OCI-LY1 (cell line): ENCODE measurements at regions not wholly inside any gene's neighbourhood (a gene's known extent, or its start where the extent isn't known, plus 50 kb on each side); places are given as distances from the start of the nearest gene placed in this dataset.

Experiments used
- H2AFZ ChIP-seq: fragments of 200-600 bp; sonication (generic), shearing (Covaris generic); 2 replicates; pipeline ENCODE4 v1.6.0; 2014; ENCODE audit warnings: antibody characterized with exemption, mild to moderate bottlenecking, low read length
- H3F3A ChIP-seq: fragments of 200-600 bp; sonication (generic), shearing (Covaris generic); 2 replicates; pipeline ENCODE4 v1.6.0; 2014; ENCODE audit warnings: mild to moderate bottlenecking, antibody characterized with exemption, low read length, moderate library complexity; ENCODE audit not compliant: insufficient read depth
- H3K27ac ChIP-seq: fragments of 200-600 bp; sonication (generic); 2 replicates; pipeline ENCODE4 v1.5.1; 2014; ENCODE audit warnings: low read length, mixed run types, mild to moderate bottlenecking, low read depth; ENCODE audit not compliant: poor library complexity, severe bottlenecking
- H3K27me3 ChIP-seq: fragments of 200-600 bp; sonication (generic); 2 replicates; pipeline ENCODE4 v1.6.0; 2014; ENCODE audit warnings: antibody characterized with exemption, mild to moderate bottlenecking, low read length, moderate library complexity; ENCODE audit not compliant: insufficient read depth
- H3K36me3 ChIP-seq: fragments of 200-600 bp; sonication (generic); 2 replicates; pipeline ENCODE4 v1.6.1; 2014; ENCODE audit warnings: mild to moderate bottlenecking, antibody characterized with exemption, low read length, moderate library complexity, mixed read lengths; ENCODE audit not compliant: insufficient read depth
- H3K4me1 ChIP-seq: fragments of 200-600 bp; sonication (generic); 2 replicates; pipeline ENCODE4 v1.5.1; 2014; ENCODE audit warnings: mild to moderate bottlenecking, low read length, moderate library complexity; ENCODE audit not compliant: insufficient read depth, severe bottlenecking
- H3K4me2 ChIP-seq: fragments of 200-600 bp; sonication (generic), shearing (Covaris generic); 2 replicates; pipeline ENCODE4 v1.6.1; 2014; ENCODE audit warnings: low read length
- H3K4me3 ChIP-seq: fragments of 200-600 bp; sonication (generic); 2 replicates; pipeline ENCODE4 v1.5.1; 2014; ENCODE audit warnings: low read length, low read depth, mild to moderate bottlenecking, mixed read lengths; ENCODE audit not compliant: poor library complexity, severe bottlenecking
- H3K79me2 ChIP-seq: fragments of 200-600 bp; shearing (Covaris generic); 2 replicates; pipeline ENCODE4 v1.6.1; 2016; ENCODE audit warnings: mixed run types, low read length, mixed read lengths; ENCODE audit not compliant: insufficient read depth
- H3K9ac ChIP-seq: fragments of 200-600 bp; sonication (generic), shearing (Covaris generic); 2 replicates; pipeline ENCODE4 v1.6.1; 2014; ENCODE audit warnings: mild to moderate bottlenecking, low read length, mixed read lengths
- H3K9me2 ChIP-seq: fragments of 200-600 bp; sonication (generic), shearing (Covaris generic); 2 replicates; pipeline ENCODE4 v1.6.1; 2014; ENCODE audit warnings: low read depth, mild to moderate bottlenecking, low read length, mixed read lengths
- H3K9me3 ChIP-seq: fragments of 200-600 bp; shearing (Covaris generic); 2 replicates; pipeline ENCODE4 v1.6.1; 2014; ENCODE audit warnings: low read length, mixed read lengths
- H4K20me1 ChIP-seq: fragments of 200-600 bp; sonication (generic), shearing (Covaris generic); 2 replicates; pipeline ENCODE4 v1.6.0; 2016; ENCODE audit warnings: mild to moderate bottlenecking, low read length; ENCODE audit not compliant: insufficient read depth
- CTCF ChIP-seq: fragments of 200-600 bp; sonication (generic), shearing (Covaris generic); IDR thresholded peaks from 2 replicates; pipeline ENCODE4 v1.5.1; 2017; ENCODE audit warnings: mild to moderate bottlenecking, antibody characterized with exemption, low read length, moderate library complexity, mixed read lengths
- EZH2 ChIP-seq: fragments of 200-600 bp; sonication (generic), shearing (Covaris generic); IDR thresholded peaks from 2 replicates; pipeline ENCODE4 v1.8.0; 2017; ENCODE audit warnings: borderline replicate concordance, mixed run types, mild to moderate bottlenecking, antibody characterized with exemption, low read length, moderate library complexity, mixed read lengths

GRCh38 chr3:34568766-34569165 lies 770.3 kb downstream of the PDCD6IP start:
- Histone ChIP-seq H3K4me1 (no peaks in the 10 kb centered on the region), H3K4me2 (no peak overlapping the region), H3K4me3 (no peak overlapping the region), H2AFZ (no peak overlapping the region), H4K20me1 (no peaks in the 10 kb centered on the region), H3K9ac (no peak overlapping the region), H3F3A (no peaks in the 10 kb centered on the region), H3K9me3 (no peaks in the 10 kb centered on the region), H3K36me3 (no peaks in the 10 kb centered on the region), H3K79me2 (no peaks in the 10 kb centered on the region), H3K27ac (no peak overlapping the region), H3K27me3 (no peaks in the 10 kb centered on the region), H3K9me2 (no peaks in the 10 kb centered on the region)
- TF ChIP-seq CTCF: no peak
- TF ChIP-seq EZH2: no peak

- H2AFZ ChIP-seq: no peak overlapping the region
- TF ChIP-seq EZH2: no peak
- no peak for TF ChIP-seq CTCF
Observed at GRCh38 chr3:34569437-34569836, 771.0 kb downstream of the PDCD6IP start.

GRCh38 chr3:34570916-34571705 lies 772.7 kb downstream of the PDCD6IP start:
- Histone ChIP-seq H3K27me3 (no peaks in the 10 kb centered on the region), H2AFZ (no peak overlapping the region), H3K79me2 (no peaks in the 10 kb centered on the region), H3F3A (no peaks in the 10 kb centered on the region), H3K9me3 (no peaks in the 10 kb centered on the region), H3K4me3 (no peak overlapping the region), H3K4me1 (no peaks in the 10 kb centered on the region), H3K4me2 (no peak overlapping the region), H3K9ac (no peak overlapping the region), H3K36me3 (no peaks in the 10 kb centered on the region), H3K9me2 (no peaks in the 10 kb centered on the region), H4K20me1 (no peaks in the 10 kb centered on the region), H3K27ac (no peak overlapping the region)
- no peak for TF ChIP-seq EZH2
- TF ChIP-seq CTCF: no peak

More at GRCh38 chr3:34569437-34569836, 771.0 kb downstream of the PDCD6IP start:
- Histone ChIP-seq H3K79me2 (no peaks in the 10 kb centered on the region), H3K4me1 (no peaks in the 10 kb centered on the region), H3K4me3 (no peak overlapping the region), H3K9me3 (no peaks in the 10 kb centered on the region), H3K27me3 (no peaks in the 10 kb centered on the region), H3K9ac (no peak overlapping the region), H3K27ac (no peak overlapping the region), H3K4me2 (no peak overlapping the region), H3K36me3 (no peaks in the 10 kb centered on the region), H3K9me2 (no peaks in the 10 kb centered on the region), H4K20me1 (no peaks in the 10 kb centered on the region), H3F3A (no peaks in the 10 kb centered on the region)
